SK-N-SH (cell line): ENCODE measurements at regions not wholly inside any gene's neighbourhood (a gene's known extent, or its start where the extent isn't known, plus 50 kb on each side); places are given as distances from the start of the nearest gene placed in this dataset.

Experiments used
- CTCF ChIA-PET: fragments of 300-600, 350-600 bp; formaldehyde crosslinking; extraction: SDS; loops from one replicate; lab custom pipeline; 2021; lab: Yijun Ruan, JAX
- POLR2A ChIA-PET: fragments of 350-600 bp; sonication (Branson Sonifier 250); formaldehyde crosslinking; extraction: SDS; loops from one replicate; lab custom pipeline; 2020; ENCODE audit warnings: antibody characterized with exemption, inconsistent platforms; lab: Yijun Ruan, JAX
- DNase-seq: peaks from one replicate; pipeline ENCODE4 v3.0.0; 2012
- H2AFZ ChIP-seq: fragments of 200-600 bp; sonication (generic); 2 replicates; pipeline ENCODE4 v1.8.1; 2016; ENCODE audit warnings: antibody characterized with exemption, mild to moderate bottlenecking, low read depth
- H3F3A ChIP-seq: fragments of 200-600 bp; sonication (generic); replicated peaks from 2 replicates; pipeline ENCODE3; 2016; ENCODE audit warnings: antibody characterized with exemption, mild to moderate bottlenecking; ENCODE audit not compliant: insufficient read depth
- H3K27ac ChIP-seq, 2 experiments: fragments of 200-500 bp in 1 of 2; fragments of 200-600 bp in 1 of 2; sonication (Bioruptor generic) in 1 of 2; sonication (generic), shearing (Covaris generic) in 1 of 2; 2 replicates each; pipeline versions ENCODE4 v1.5.1 to v1.6.1; 2014 to 2016; ENCODE audit warnings: low read depth in 2 of 2, inconsistent platforms in 1 of 2, low read length in 1 of 2, mild to moderate bottlenecking in 1 of 2, mixed read lengths in 1 of 2
- H3K27me3 ChIP-seq: fragments of 200-600 bp; sonication (generic), shearing (Covaris generic); 2 replicates; pipeline ENCODE4 v1.6.1; 2016; ENCODE audit warnings: mixed run types; ENCODE audit not compliant: insufficient read depth
- H3K36me3 ChIP-seq, 2 experiments: fragments of 200-500 bp in 1 of 2; fragments of 200-600 bp in 1 of 2; sonication (Bioruptor generic) in 1 of 2; sonication (generic) in 1 of 2; replicated peaks in 1 of 2; 2 replicates each; pipeline versions ENCODE3 to v1.5.1; 2014 to 2016; ENCODE audit warnings: low read length in 1 of 2, mild to moderate bottlenecking in 1 of 2; ENCODE audit not compliant: insufficient read depth in 2 of 2, control insufficient read depth in 1 of 2
- H3K4me1 ChIP-seq, 2 experiments: fragments of 200-500 bp in 1 of 2; fragments of 200-600 bp in 1 of 2; sonication (Bioruptor generic) in 1 of 2; sonication (generic), shearing (Covaris generic) in 1 of 2; 2 replicates each; pipeline versions ENCODE4 v1.5.1 to v1.6.1; 2014 to 2016; ENCODE audit warnings: low read depth in 1 of 2, low read length in 1 of 2, mixed run types in 1 of 2; ENCODE audit not compliant: insufficient read depth in 2 of 2, control insufficient read depth in 1 of 2
- H3K4me2 ChIP-seq: fragments of 200-600 bp; sonication (generic), shearing (Covaris generic); 2 replicates; pipeline ENCODE4 v1.6.1; 2017; ENCODE audit warnings: mixed run types
- H3K4me3 ChIP-seq, 2 experiments: fragments of 200-500 bp in 1 of 2; fragments of 200-600 bp in 1 of 2; sonication (Bioruptor generic) in 1 of 2; sonication (generic), shearing (Covaris generic) in 1 of 2; 2 replicates each; pipeline versions ENCODE4 v1.5.1 to v1.8.1; 2014 to 2016; ENCODE audit warnings: low read depth in 2 of 2, inconsistent platforms in 1 of 2, low read length in 1 of 2, mild to moderate bottlenecking in 1 of 2, mixed read lengths in 1 of 2, moderate library complexity in 1 of 2
- H3K79me2 ChIP-seq: fragments of 200-600 bp; sonication (generic); 2 replicates; pipeline ENCODE4 v1.8.1; 2017; ENCODE audit warnings: mild to moderate bottlenecking; ENCODE audit not compliant: insufficient read depth
- H3K9ac ChIP-seq: fragments of 200-600 bp; sonication (generic); 2 replicates; pipeline ENCODE4 v1.6.1; 2017; ENCODE audit warnings: mixed run types
- H3K9me2 ChIP-seq: fragments of 200-600 bp; sonication (generic); 2 replicates; pipeline ENCODE4 v1.6.1; 2017; ENCODE audit warnings: mixed run types
- H3K9me3 ChIP-seq: fragments of 200-600 bp; sonication (generic); 2 replicates; pipeline ENCODE4 v1.6.1; 2017; ENCODE audit warnings: mixed run types, mild to moderate bottlenecking, moderate library complexity
- H4K20me1 ChIP-seq: fragments of 200-600 bp; sonication (generic); 2 replicates; pipeline ENCODE4 v1.6.1; 2017; ENCODE audit warnings: mild to moderate bottlenecking, mixed run types; ENCODE audit not compliant: insufficient read depth
- CHD2 ChIP-seq: fragments of 150-350 bp; IDR thresholded peaks from 2 replicates; pipeline ENCODE4 v1.6.1; 2018; ENCODE audit warnings: low read length; ENCODE audit not compliant: partially characterized antibody
- ELF1 ChIP-seq: IDR thresholded peaks from 2 replicates; pipeline ENCODE4 v1.4.0; 2012
- EZH2phosphoT487 ChIP-seq: fragments of 200-600 bp; sonication (generic); IDR thresholded peaks from 2 replicates; pipeline ENCODE4 v1.6.1; 2017; ENCODE audit warnings: low read depth, mixed run types, mild to moderate bottlenecking, antibody characterized with exemption, moderate library complexity, borderline replicate concordance
- FOSL2 ChIP-seq: IDR thresholded peaks from 2 replicates; pipeline ENCODE4 v1.4.0; 2012; ENCODE audit warnings: low read depth, mild to moderate bottlenecking, moderate library complexity, borderline replicate concordance
- FOXM1 ChIP-seq: IDR thresholded peaks from 2 replicates; pipeline ENCODE4 v1.4.0; 2012; ENCODE audit warnings: low read depth, mild to moderate bottlenecking
- GATA2 ChIP-seq: sonication (generic); formaldehyde crosslinking; IDR thresholded peaks from 2 replicates; pipeline ENCODE4 v1.5.0; 2020; ENCODE audit warnings: mild to moderate bottlenecking, missing genetic modification reagents
- JUND ChIP-seq: IDR thresholded peaks from 2 replicates; pipeline ENCODE4 v1.4.0; 2012
- MXI1 ChIP-seq: IDR thresholded peaks from 2 replicates; pipeline ENCODE4 v1.6.1; 2012; ENCODE audit warnings: mild to moderate bottlenecking, low read depth, low read length, improper control_type of control experiment
- NRF1 ChIP-seq: IDR thresholded peaks from 2 replicates; pipeline ENCODE4 v1.6.1; 2012; ENCODE audit warnings: low read depth, mild to moderate bottlenecking, low read length
- POLR2AphosphoS5 ChIP-seq: IDR thresholded peaks from 2 replicates; pipeline ENCODE4 v1.6.1; 2012; ENCODE audit warnings: low read depth, low read length
- RAD21 ChIP-seq: IDR thresholded peaks from 2 replicates; pipeline ENCODE4 v1.6.1; 2012; ENCODE audit warnings: mild to moderate bottlenecking, low read length
- SIN3A ChIP-seq: IDR thresholded peaks from 2 replicates; pipeline ENCODE4 v1.6.1; 2012; ENCODE audit warnings: low read depth, mild to moderate bottlenecking, low read length, moderate library complexity, borderline replicate concordance
- SMC3 ChIP-seq: IDR thresholded peaks from 2 replicates; pipeline ENCODE4 v1.6.1; 2012; ENCODE audit warnings: low read depth, low read length, improper control_type of control experiment
- TCF12 ChIP-seq: IDR thresholded peaks from 2 replicates; pipeline ENCODE4 v1.4.0; 2012
- USF1 ChIP-seq: IDR thresholded peaks from 2 replicates; pipeline ENCODE4 v1.4.0; 2012; ENCODE audit warnings: low read depth, borderline replicate concordance
- USF2 ChIP-seq: fragments of 150-350 bp; IDR thresholded peaks from 2 replicates; pipeline ENCODE4 v1.6.1; 2017; ENCODE audit warnings: antibody characterized with exemption, low read length, low read depth, borderline replicate concordance
- WGBS: methylation state at CpG from one replicate; pipeline ENCODE4 v1.1.6; 2017; ENCODE audit warnings: low lambda C conversion rate; 5-methylcytosine and 5-hydroxymethylcytosine counted together

- Histone ChIP-seq H3K27ac (no peak overlapping the region), H4K20me1 (no peaks in the 10 kb centered on the region), H3K4me1 (no peaks in the 10 kb centered on the region), H3K9ac (no peak overlapping the region), H2AFZ (no peak overlapping the region), H3F3A (peaks cover 9% of the 10 kb centered on the region), H3K9me2 (no peaks in the 10 kb centered on the region), H3K4me2 (no peak overlapping the region), H3K27me3 (no peaks in the 10 kb centered on the region), H3K36me3 (no peaks in the 10 kb centered on the region), H3K4me3 (no peak overlapping the region), H3K79me2 (no peaks in the 10 kb centered on the region), H3K9me3 (no peaks in the 10 kb centered on the region)
- TF ChIP-seq NRF1 (no peak), RAD21 (no peak), SIN3A (no peak), SMC3 (no peak), USF2 (no peak), JUND (no peak), TCF12 (no peak), ELF1 (no peak), FOSL2 (no peak)
- no peak for DNase-seq
- POLR2A ChIA-PET: interaction anchor here (1.2 kb wide), 1 partner anchor 119 kb away, joined by 3 read pairs; the partner anchor contains the start of gene ZDHHC17
- CTCF ChIA-PET: interaction anchor here (1.8 kb wide), 1 partner anchor 145 kb away, joined by 4 read pairs; no protein-coding TSS in a partner anchor
- no CpG with 5 or more reads among the region's 7 CpGs for WGBS
Observed at GRCh38 chr12:76644950-76645349, 85.4 kb upstream of the OSBPL8 start.

- POLR2A ChIA-PET: interaction anchor here (1.2 kb wide), 1 partner anchor 118 kb away, joined by 3 read pairs; the partner anchor contains the start of gene ZDHHC17
- 100% methylated on average over 2 of the region's 3 CpGs for WGBS
- peaks cover 9% of the 10 kb centered on the region for H3F3A ChIP-seq
Observed at GRCh38 chr12:76645934-76646333, 86.4 kb upstream of the OSBPL8 start.

More at GRCh38 chr12:76645934-76646333, 86.4 kb upstream of the OSBPL8 start:
- no peak for TF ChIP-seq ELF1
- no peak for TF ChIP-seq EZH2phosphoT487
- no peak for TF ChIP-seq FOXM1
- no peak for TF ChIP-seq FOSL2
- TF ChIP-seq JUND: no peak
- no peak for TF ChIP-seq SIN3A
- TF ChIP-seq GATA2 (CRISPR knock-in tag): no peak
- TF ChIP-seq MXI1: no peak
- TF ChIP-seq USF1: no peak
- TF ChIP-seq CHD2: no peak
- TF ChIP-seq POLR2AphosphoS5: no peak
- TF ChIP-seq, all 33 proteins: peak for 0
- Histone ChIP-seq H3K27ac (no peak overlapping the region), H3K9ac (no peak overlapping the region), H4K20me1 (no peaks in the 10 kb centered on the region), H3K4me1 (no peaks in the 10 kb centered on the region), H2AFZ (no peak overlapping the region), H3K79me2 (no peaks in the 10 kb centered on the region), H3K36me3 (no peaks in the 10 kb centered on the region), H3K9me3 (no peaks in the 10 kb centered on the region), H3K9me2 (no peaks in the 10 kb centered on the region), H3K27me3 (no peaks in the 10 kb centered on the region), H3K4me2 (no peak overlapping the region), H3K4me3 (no peak overlapping the region)
- no peak for DNase-seq
- CTCF ChIA-PET: no interaction called here
